HG02938 (cell line): ENCODE measurements at regions not wholly inside any gene's neighbourhood (a gene's known extent, or its start where the extent isn't known, plus 50 kb on each side); places are given as distances from the start of the nearest gene placed in this dataset.

Experiments
- ATAC-seq: cut with Tn5 transposase; IDR thresholded peaks from one replicate; pipeline ENCODE4 v1.9.1; 2021; ENCODE audit warnings: mild to moderate bottlenecking, moderate library complexity; ENCODE audit not compliant: unreplicated experiment

- no peak for ATAC-seq
Observed at GRCh38 chr4:183846951-183847350, 58.2 kb upstream of the STOX2 start.

- ATAC-seq, result no peak
Observed at GRCh38 chr4:183848805-183849204, 56.3 kb upstream of the STOX2 start.

- no peak for ATAC-seq
Observed at GRCh38 chr4:183852910-183853547, 52.1 kb upstream of the STOX2 start.

- ATAC-seq, result no peak
Observed at GRCh38 chr4:183853548-183853940, 51.6 kb upstream of the STOX2 start.
